IPS-18a (cell line): ENCODE measurements at regions not wholly inside any gene's neighbourhood (a gene's known extent, or its start where the extent isn't known, plus 50 kb on each side); places are given as distances from the start of the nearest gene placed in this dataset.

Experiments used
- H3K27ac ChIP-seq: one replicate; pipeline ENCODE4 v1.5.1; 2013; ENCODE audit warnings: low read length
- H3K27me3 ChIP-seq: one replicate; pipeline ENCODE4 v1.6.1; 2013; ENCODE audit warnings: mild to moderate bottlenecking, low read length; ENCODE audit not compliant: control insufficient read depth, insufficient read depth
- H3K36me3 ChIP-seq: one replicate; pipeline ENCODE4 v1.6.1; 2013; ENCODE audit warnings: low read depth, low read length; ENCODE audit not compliant: control insufficient read depth
- H3K4me1 ChIP-seq: one replicate; pipeline ENCODE4 v1.6.1; 2013; ENCODE audit warnings: low read depth, low read length; ENCODE audit not compliant: control insufficient read depth
- H3K4me3 ChIP-seq: one replicate; pipeline ENCODE4 v1.5.1; 2013; ENCODE audit warnings: low read length
- H3K9ac ChIP-seq: one replicate; pipeline ENCODE4 v1.6.1; 2013; ENCODE audit warnings: mild to moderate bottlenecking, low read length, moderate library complexity
- H3K9me3 ChIP-seq: one replicate; pipeline ENCODE4 v1.6.1; 2013; ENCODE audit warnings: low read depth, low read length; ENCODE audit not compliant: control insufficient read depth

DNA sequence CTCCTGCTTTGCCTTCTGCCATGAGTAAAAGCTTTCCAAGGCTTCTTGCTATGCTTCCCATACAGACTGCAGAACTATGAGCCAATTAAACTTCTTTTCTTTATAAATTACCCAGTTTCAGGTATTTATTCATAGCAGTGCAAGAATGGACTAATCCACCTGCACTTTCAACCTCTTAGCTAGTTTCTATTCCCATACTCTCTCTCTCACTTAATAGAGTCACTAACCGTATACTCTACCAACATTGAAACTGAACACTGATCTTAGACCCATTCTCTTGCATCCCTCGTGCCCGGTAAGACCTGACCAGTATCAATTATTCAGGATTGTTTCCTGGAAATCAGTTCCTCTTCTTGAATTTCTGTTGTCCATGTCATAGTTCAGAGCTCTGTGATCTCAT is 92.7 kb upstream of the TMC3 start:
- Histone ChIP-seq H3K36me3 (no peaks in the 10 kb centered on the region), H3K9me3 (no peaks in the 10 kb centered on the region), H3K9ac (no peak overlapping the region), H3K27ac (no peak overlapping the region), H3K27me3 (no peaks in the 10 kb centered on the region), H3K4me1 (no peaks in the 10 kb centered on the region), H3K4me3 (no peak overlapping the region)

DNA sequence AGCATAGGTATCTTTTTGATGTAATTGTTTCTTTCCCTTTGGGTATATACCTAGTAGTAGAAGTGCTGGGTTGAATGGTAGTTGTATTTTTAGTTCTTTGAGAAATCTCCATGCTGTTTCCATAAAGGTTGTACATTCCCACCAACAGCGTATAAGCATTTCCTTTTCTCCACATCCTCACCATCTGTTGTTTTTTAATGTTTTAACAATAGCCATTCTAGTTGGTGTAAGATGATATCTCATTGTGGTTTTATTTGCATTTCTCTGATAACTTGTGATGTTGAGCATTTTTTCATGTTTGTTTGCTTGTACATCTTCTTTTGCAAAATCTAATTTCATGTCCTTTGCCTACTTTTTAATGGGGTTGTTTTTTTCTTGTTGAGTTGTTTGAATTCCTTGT is 80.0 kb upstream of the TMC3 start:
- H3K9ac ChIP-seq = no peak overlapping the region
- no peaks in the 10 kb centered on the region for H3K36me3 ChIP-seq
- no peaks in the 10 kb centered on the region for H3K27me3 ChIP-seq
- peaks cover 6% of the 10 kb centered on the region for H3K9me3 ChIP-seq
- H3K4me3 ChIP-seq = no peak overlapping the region
- no peak overlapping the region for H3K27ac ChIP-seq
- H3K4me1 ChIP-seq = no peaks in the 10 kb centered on the region

DNA sequence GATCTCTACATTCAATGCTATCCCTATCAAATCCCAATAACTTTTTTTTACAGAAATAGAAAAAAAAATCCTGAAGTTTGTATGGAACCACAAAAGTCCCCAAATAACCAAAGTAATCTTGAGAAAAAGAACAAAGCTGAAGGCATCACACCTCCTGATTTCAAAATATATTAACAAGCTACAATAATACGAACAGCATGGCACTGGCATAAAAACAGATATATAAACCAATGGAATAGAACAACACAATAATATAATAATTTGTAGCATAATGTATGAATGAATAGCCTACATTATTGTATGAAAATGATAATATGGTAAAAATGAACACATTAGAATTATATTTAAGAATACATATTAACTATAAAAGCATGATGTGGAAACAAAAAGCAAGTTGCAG is 76.7 kb upstream of the TMC3 start:
- Histone ChIP-seq H3K4me1 (no peaks in the 10 kb centered on the region), H3K27ac (no peak overlapping the region), H3K9ac (no peak overlapping the region)

DNA sequence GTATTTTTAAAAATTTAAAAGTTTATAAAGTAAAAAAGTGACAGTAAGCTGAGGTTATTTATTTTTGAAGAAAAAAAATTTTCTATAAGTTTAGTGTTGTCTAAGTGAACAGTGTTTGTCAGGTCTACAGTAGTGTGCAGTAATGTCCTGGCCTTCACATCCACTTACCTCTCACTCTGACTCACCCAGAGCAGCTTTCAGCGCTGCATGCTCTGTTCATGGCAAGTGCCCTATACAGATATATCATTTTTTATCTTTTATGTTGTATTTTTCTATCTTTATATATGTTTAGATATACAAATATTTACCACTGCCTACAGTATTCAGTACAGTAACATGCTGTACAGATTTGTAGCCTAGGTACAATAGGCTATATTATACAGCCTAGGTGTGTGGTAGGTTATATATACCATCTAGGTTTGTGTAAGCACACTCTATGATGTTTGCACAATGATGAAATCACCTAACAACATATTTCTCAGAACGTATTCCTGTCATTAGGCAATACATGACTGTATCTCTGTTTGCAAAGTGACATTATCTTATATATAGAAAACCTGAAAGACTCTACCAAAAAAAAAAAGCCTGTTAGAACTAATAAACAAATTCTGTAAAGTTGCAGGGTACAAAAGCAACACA is 75.9 kb upstream of the TMC3 start:
- Histone ChIP-seq H3K9ac (no peak overlapping the region), H3K27me3 (no peaks in the 10 kb centered on the region), H3K27ac (no peak overlapping the region), H3K4me1 (no peaks in the 10 kb centered on the region), H3K36me3 (no peaks in the 10 kb centered on the region), H3K9me3 (peaks cover 9% of the 10 kb centered on the region), H3K4me3 (no peak overlapping the region)

More for the DNA sequence above, 76.7 kb upstream of the TMC3 start:
- Histone ChIP-seq H3K9me3 (peaks cover 9% of the 10 kb centered on the region), H3K27me3 (no peaks in the 10 kb centered on the region), H3K4me3 (no peak overlapping the region), H3K36me3 (no peaks in the 10 kb centered on the region)

DNA sequence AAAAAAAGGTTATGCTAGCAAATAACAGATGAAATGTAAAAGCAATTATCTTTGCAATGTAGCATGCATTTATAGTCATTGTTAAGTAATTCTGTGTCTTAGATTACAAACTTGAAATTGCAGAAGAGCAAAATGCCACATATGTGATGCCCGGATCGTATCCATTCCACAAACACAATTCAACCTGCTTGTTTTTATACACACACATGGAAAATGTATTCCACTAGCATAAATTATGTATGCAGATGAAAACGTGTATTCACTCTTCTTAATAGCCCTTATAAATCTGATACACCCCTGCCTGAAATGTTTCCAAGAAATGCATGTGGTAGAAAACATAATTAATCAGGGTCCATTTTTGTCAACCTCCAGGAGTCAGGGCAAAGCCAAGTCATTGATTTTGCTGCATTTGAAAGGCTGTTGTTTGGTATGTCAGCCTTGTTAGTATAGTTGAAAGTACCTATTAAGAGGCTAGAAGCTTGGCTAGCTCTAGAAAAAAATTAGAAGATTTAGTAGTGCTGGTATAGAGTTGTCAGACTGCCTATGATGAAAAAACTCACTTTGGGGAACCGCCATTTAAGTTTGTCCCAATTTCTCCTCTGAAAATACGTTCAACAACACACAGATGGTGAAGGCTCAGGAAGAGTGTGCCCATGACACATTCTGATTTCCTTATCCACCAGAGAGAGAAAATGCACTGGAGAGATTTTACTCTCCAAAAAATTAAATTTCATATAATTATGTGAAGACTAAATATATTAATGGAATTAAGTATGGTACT is 69.2 kb upstream of the TMC3 start:
- no peak overlapping the region for H3K27ac ChIP-seq
- no peak overlapping the region for H3K4me3 ChIP-seq
- H3K36me3 ChIP-seq = no peaks in the 10 kb centered on the region

DNA sequence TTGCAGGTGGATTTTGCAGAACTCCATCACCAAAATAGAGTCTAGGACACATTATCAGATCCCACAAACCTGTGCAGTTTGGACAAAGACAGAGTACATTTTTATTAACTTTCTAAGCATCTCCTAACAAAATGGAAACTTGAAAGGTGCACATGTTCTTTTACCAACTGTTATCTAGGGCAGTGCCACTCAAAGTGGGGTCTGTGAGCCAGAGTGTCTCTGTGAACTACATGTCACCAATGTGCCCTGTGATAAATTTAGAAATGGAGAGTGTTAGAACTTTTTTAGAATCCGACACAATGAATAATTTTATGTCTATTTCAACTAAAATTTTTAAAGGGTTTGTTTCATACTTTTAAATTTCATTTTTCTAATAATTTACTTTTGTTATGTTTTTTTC is 68.4 kb upstream of the TMC3 start:
- no peaks in the 10 kb centered on the region for H3K36me3 ChIP-seq
- H3K9me3 ChIP-seq = peaks cover 2% of the 10 kb centered on the region
- H3K4me1 ChIP-seq = no peaks in the 10 kb centered on the region
- no peak overlapping the region for H3K4me3 ChIP-seq
- no peak overlapping the region for H3K27ac ChIP-seq
- no peaks in the 10 kb centered on the region for H3K27me3 ChIP-seq
- H3K9ac ChIP-seq = no peak overlapping the region

More for the DNA sequence above, 69.2 kb upstream of the TMC3 start:
- Histone ChIP-seq H3K4me1 (no peaks in the 10 kb centered on the region), H3K9ac (no peak overlapping the region), H3K9me3 (peaks cover 2% of the 10 kb centered on the region), H3K27me3 (no peaks in the 10 kb centered on the region)

DNA sequence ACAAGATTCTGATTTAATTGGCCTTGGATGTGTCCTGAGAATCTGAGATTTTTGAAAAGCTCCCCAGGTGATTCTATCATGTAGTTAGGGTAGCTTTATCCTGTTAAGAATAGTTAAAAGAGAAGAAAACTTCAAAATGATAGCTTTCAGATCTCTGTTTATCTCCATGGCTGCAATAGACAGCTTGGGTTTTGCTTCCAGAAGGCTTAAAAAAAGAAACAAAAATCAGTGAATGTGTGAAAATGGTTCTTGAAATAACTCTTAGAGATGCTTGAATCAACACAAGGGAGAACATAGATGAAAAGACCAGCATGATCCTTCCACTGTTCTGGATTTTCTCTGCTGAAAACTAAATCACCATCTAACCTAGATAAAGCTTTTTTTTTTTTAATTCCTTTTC is 60.8 kb upstream of the TMC3 start:
- no peaks in the 10 kb centered on the region for H3K4me1 ChIP-seq
- no peaks in the 10 kb centered on the region for H3K9me3 ChIP-seq
- no peak overlapping the region for H3K4me3 ChIP-seq
- H3K27ac ChIP-seq = no peak overlapping the region
- H3K36me3 ChIP-seq = no peaks in the 10 kb centered on the region
- no peak overlapping the region for H3K9ac ChIP-seq
- H3K27me3 ChIP-seq = no peaks in the 10 kb centered on the region

DNA sequence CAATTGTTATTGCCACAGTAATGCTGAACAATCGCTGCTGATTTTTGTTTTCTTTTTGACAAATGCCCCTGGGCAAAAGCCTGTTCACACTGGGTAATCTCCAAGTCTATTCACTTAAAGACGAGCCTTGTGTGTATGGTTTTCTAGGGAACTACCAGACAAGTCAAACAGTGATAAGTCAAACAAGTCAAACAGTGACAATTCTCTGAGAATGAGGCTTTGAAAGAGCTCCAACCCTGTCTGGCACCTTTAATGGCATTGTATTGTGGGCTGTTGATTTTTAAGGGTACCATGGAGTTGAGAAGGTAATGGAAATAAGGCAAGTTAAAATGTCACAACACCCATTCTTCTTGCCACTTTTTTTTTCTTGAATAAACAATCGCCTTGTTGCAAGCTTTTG is 59.4 kb upstream of the TMC3 start:
- H3K27ac ChIP-seq = no peak overlapping the region

DNA sequence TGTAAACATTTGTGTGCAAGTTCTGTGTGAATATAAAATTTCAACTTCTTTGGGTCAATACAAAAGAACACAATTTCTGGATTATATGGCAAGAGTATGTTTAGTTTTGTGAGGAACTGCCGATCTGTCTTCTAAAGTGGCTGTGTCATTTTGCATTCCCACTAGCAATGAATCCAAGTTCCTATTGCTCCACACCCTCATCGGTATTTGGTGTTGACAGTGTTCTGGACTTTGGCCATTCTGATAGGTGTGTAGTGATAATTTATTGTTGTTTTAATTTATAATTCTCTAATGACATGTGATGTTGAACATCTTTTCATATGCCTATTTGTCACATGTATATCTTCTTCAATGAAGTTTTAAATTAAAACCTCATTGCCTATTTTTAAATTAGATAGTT is 58.2 kb upstream of the TMC3 start:
- Histone ChIP-seq H3K27ac (no peak overlapping the region), H3K36me3 (no peaks in the 10 kb centered on the region), H3K4me3 (no peak overlapping the region), H3K4me1 (no peaks in the 10 kb centered on the region), H3K27me3 (no peaks in the 10 kb centered on the region), H3K9ac (no peak overlapping the region), H3K9me3 (no peaks in the 10 kb centered on the region)

More for the DNA sequence above, 59.4 kb upstream of the TMC3 start:
- Histone ChIP-seq H3K4me1 (no peaks in the 10 kb centered on the region), H3K36me3 (no peaks in the 10 kb centered on the region), H3K27me3 (no peaks in the 10 kb centered on the region), H3K9ac (no peak overlapping the region), H3K9me3 (no peaks in the 10 kb centered on the region), H3K4me3 (no peak overlapping the region)

DNA sequence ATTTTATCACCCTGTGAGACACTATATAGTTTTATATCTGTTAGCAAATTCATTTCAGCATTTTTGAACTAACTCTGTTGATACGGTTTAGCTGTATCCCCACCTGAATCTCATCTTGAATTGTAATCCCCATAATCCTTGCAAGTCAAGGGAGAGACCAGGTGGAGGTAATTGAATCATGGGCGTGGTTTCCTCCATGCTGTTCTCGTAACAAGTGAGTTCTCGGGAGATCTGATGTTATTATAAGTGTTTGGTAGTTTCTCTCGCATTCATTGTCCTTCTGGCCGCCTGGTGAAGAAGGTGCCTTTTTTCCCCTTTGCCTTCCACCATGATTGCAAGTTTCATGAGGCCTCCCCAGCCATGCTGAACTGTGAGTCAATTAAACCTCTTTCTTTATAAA is 53.2 kb upstream of the TMC3 start:
- Histone ChIP-seq H3K27ac (no peak overlapping the region), H3K27me3 (no peaks in the 10 kb centered on the region), H3K4me3 (no peak overlapping the region), H3K9me3 (no peaks in the 10 kb centered on the region), H3K4me1 (no peaks in the 10 kb centered on the region), H3K36me3 (no peaks in the 10 kb centered on the region), H3K9ac (no peak overlapping the region)

DNA sequence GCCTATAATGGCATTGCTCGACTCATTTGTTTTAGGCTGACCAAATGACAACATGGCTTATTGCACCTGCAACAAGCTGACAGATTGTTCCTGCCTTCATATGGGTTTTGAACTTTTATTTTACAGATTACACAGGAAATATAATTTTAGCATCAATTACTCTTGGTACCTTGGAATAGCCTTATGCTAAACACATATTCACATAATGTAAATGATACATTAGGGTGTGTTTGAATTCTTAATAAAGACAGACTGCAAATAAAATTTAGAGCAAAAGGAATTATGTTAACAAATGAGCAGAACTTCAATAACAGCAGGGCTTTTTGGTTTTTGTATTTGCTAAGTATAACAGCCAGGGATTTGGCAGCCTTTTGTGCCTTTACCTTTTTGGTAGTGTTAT is 51.9 kb upstream of the TMC3 start:
- no peaks in the 10 kb centered on the region for H3K27me3 ChIP-seq
- H3K27ac ChIP-seq = no peak overlapping the region
- H3K9me3 ChIP-seq = no peaks in the 10 kb centered on the region
- H3K4me3 ChIP-seq = no peak overlapping the region
- no peaks in the 10 kb centered on the region for H3K36me3 ChIP-seq
- no peaks in the 10 kb centered on the region for H3K4me1 ChIP-seq
- no peak overlapping the region for H3K9ac ChIP-seq
